GM19395 (cell line): ENCODE measurements at regions not wholly inside any gene's neighbourhood (a gene's known extent, or its start where the extent isn't known, plus 50 kb on each side); places are given as distances from the start of the nearest gene placed in this dataset.

Source experiments
- ATAC-seq: cut with Tn5 transposase; IDR thresholded peaks from one replicate; pipeline ENCODE4 v1.9.1; 2021; ENCODE audit warnings: mild to moderate bottlenecking, moderate library complexity; ENCODE audit not compliant: unreplicated experiment

GRCh38 chr18:70450426-70451253 is 161.8 kb downstream of the SOCS6 start:
- ATAC-seq: no peak

GRCh38 chr18:70448588-70448987 is 159.7 kb downstream of the SOCS6 start:
- no peak for ATAC-seq

GRCh38 chr18:70446063-70446462 is 157.2 kb downstream of the SOCS6 start:
- ATAC-seq: no peak

GRCh38 chr18:70442933-70443332 is 154.1 kb downstream of the SOCS6 start:
- no peak for ATAC-seq

- no peak for ATAC-seq
These were observed 144.1 kb downstream of the SOCS6 start for GRCh38 chr18:70432804-70433400.

GRCh38 chr18:70431203-70431624 is 142.4 kb downstream of the SOCS6 start:
- ATAC-seq: no peak

GRCh38 chr18:70430501-70431173 is 141.8 kb downstream of the SOCS6 start:
- ATAC-seq: no peak

- ATAC-seq: no peak
These were observed 141.1 kb downstream of the SOCS6 start for GRCh38 chr18:70429847-70430500.

- peak; percentile 100 for ATAC-seq
These were observed 139.6 kb downstream of the SOCS6 start for GRCh38 chr18:70428439-70428838.

- ATAC-seq: no peak
These were observed 138.0 kb downstream of the SOCS6 start for GRCh38 chr18:70426818-70427217.

- ATAC-seq: no peak
These were observed 136.4 kb downstream of the SOCS6 start for GRCh38 chr18:70425236-70425635.

- ATAC-seq: no peak
These were observed 135.1 kb downstream of the SOCS6 start for GRCh38 chr18:70423988-70424387.

GRCh38 chr18:70423120-70423519 is 134.3 kb downstream of the SOCS6 start:
- no peak for ATAC-seq

GRCh38 chr18:70422391-70422965 is 133.6 kb downstream of the SOCS6 start:
- ATAC-seq: no peak

GRCh38 chr18:70421471-70422390 is 132.9 kb downstream of the SOCS6 start:
- ATAC-seq: no peak

GRCh38 chr18:70420146-70420898 is 131.5 kb downstream of the SOCS6 start:
- ATAC-seq: no peak

GRCh38 chr18:70419526-70419925 is 130.7 kb downstream of the SOCS6 start:
- no peak for ATAC-seq

- ATAC-seq: peak; percentile 100
These were observed 129.9 kb downstream of the SOCS6 start for GRCh38 chr18:70418546-70419311.
